HFF-Myc (cell line): ENCODE measurements at regions not wholly inside any gene's neighbourhood (a gene's known extent, or its start where the extent isn't known, plus 50 kb on each side); places are given as distances from the start of the nearest gene placed in this dataset.

ENCODE experiments used
- DNase-seq: peaks from one replicate; pipeline ENCODE4 v3.0.0-alpha.2; 2011; ENCODE audit warnings: low read depth; ENCODE audit errors: extremely low read depth
- H3K4me3 ChIP-seq: replicated peaks from 2 replicates; pipeline ENCODE4 v1.5.1; 2011; ENCODE audit warnings: low read depth, mild to moderate bottlenecking, control low read depth, low read length
- TF ChIP-seq, protein P1 (sequence below): IDR thresholded peaks from 2 replicates; pipeline ENCODE4 v1.5.1; 2012; ENCODE audit warnings: mild to moderate bottlenecking, low read depth, low read length, control low read depth; ENCODE audit errors: missing control alignments

DNA sequence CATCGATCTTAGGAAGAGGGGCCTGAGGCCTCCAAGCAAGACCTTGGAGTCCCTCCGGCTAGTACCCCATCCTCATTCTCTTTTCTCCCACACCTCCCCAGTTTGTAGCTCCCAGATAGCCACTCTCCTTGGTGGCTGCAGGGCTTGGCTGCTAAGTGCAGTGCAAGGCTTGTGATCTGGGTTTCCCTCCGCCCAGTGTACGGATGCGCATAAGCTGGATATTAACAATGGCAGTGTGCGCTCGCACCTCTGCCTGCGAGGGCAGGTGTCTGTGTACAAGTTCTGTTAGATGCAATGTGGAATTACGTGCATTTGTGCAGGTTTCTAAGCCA lies 71.0 kb upstream of the TBCA start:
- TF ChIP-seq, protein P1, sequence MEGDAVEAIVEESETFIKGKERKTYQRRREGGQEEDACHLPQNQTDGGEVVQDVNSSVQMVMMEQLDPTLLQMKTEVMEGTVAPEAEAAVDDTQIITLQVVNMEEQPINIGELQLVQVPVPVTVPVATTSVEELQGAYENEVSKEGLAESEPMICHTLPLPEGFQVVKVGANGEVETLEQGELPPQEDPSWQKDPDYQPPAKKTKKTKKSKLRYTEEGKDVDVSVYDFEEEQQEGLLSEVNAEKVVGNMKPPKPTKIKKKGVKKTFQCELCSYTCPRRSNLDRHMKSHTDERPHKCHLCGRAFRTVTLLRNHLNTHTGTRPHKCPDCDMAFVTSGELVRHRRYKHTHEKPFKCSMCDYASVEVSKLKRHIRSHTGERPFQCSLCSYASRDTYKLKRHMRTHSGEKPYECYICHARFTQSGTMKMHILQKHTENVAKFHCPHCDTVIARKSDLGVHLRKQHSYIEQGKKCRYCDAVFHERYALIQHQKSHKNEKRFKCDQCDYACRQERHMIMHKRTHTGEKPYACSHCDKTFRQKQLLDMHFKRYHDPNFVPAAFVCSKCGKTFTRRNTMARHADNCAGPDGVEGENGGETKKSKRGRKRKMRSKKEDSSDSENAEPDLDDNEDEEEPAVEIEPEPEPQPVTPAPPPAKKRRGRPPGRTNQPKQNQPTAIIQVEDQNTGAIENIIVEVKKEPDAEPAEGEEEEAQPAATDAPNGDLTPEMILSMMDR: no peak
- no peak for DNase-seq
- no peak overlapping the region for H3K4me3 ChIP-seq

DNA sequence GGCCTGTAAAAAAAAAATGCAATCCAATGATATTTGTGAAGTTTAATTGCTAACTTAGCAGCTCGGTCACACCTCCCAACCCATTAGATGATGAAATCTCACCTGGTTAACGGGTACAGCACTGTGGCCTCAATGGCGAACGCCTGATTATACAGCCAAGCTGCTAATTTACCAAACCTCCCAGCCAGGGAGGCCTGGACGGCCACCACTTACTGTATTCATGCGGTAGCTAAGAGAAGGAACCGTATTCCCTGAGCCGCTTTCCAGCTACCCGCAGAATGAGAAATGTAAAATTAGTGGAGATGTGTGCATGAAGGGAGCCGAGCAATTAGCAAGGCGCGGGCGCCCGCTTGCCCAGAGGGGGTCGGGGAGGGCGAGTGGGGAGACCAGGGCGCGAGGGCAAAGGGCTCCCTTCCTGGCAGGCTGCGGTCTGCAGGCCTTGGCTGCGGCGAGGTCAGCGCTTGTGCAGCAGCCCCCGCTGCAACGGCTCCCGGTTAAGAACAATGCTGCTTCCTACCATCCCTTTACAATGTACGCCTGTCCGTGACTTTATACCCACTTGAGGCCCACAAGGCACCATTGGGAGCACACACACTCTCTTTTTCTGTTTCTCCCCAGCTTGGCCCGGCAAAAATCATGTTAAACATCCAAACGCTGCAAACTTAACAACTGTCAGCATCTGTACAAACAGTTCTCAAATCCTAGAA lies 70.4 kb upstream of the TBCA start:
- TF ChIP-seq, protein P1: no peak
- no peak overlapping the region for H3K4me3 ChIP-seq
- no peak for DNase-seq

GRCh38 chr5:77845324-77845646 lies 69.1 kb upstream of the TBCA start:
- no peak for DNase-seq
- H3K4me3 ChIP-seq: no peak overlapping the region
- TF ChIP-seq, protein P1: no peak

DNA sequence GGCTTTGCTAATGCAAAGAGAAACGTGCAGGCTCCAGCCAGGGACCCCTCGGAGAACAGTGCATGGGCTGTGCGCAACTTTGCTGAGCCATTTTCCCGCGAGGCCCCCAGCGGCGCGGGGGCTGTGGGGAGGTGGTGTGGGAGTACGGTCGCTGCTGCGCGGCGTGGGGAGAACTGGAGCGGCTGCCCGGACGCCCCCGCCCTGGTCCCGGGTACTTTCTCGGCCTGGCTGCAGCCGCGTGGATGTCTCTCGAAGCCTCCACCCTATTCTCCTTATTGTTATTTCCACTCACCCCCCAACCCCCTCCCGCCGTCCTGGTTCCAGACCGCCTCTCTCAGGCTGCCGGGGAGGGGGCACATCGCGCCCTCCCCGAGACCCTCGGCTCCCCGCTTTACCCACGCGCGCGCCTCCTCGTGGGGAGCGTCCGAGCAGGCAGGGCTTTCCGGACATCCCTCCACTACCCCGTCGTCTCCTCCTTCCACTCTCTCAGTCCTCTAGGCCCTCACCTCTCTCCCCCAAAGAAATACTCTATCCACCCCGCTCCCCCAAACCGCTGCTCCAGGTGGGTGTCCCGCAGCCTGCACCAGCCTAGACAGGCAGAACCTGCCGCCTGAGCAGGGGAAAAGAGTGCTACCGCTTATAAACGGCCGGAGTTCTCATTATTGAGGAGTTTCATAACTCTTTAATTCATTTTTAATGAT lies 68.6 kb upstream of the TBCA start:
- DNase-seq: no peak
- H3K4me3 ChIP-seq: peak overlapping the region; percentile 23; the same call in 1 of the 2 replicates

GRCh38 chr5:77844373-77844622 lies 68.2 kb upstream of the TBCA start:
- TF ChIP-seq, protein P1: no peak
- no peak for DNase-seq
- H3K4me3 ChIP-seq: peak overlapping the region; percentile 23; the same call in 1 of the 2 replicates

More for the DNA sequence above, 68.6 kb upstream of the TBCA start:
- TF ChIP-seq, protein P1: no peak

- TF ChIP-seq, protein P1: no peak
- no peak for DNase-seq
- peak overlapping the region; percentile 23; the same call in 1 of the 2 replicates for H3K4me3 ChIP-seq
Observed at GRCh38 chr5:77843570-77844372, 67.6 kb upstream of the TBCA start.
